Large intestine (tissue), 3 donors: ENCODE measurements at regions not wholly inside any gene's neighbourhood (a gene's known extent, or its start where the extent isn't known, plus 50 kb on each side); places are given as distances from the start of the nearest gene placed in this dataset.

ENCODE experiments used
- DNase-seq, 2 donors: peaks; one replicate each; pipeline versions ENCODE4 v3.0.0 to v3.0.0-alpha.2; 2013
- H3K27ac ChIP-seq: one replicate; pipeline ENCODE4 v1.5.1; 2013; ENCODE audit warnings: low read length
- H3K27me3 ChIP-seq: 2 replicates; pipeline ENCODE4 v1.6.1; 2013; ENCODE audit warnings: low read length; ENCODE audit not compliant: control insufficient read depth, insufficient read depth
- H3K36me3 ChIP-seq: 2 replicates; pipeline ENCODE4 v1.6.1; 2013; ENCODE audit warnings: low read length; ENCODE audit not compliant: control insufficient read depth, insufficient read depth
- H3K4me1 ChIP-seq: one replicate; pipeline ENCODE4 v1.6.1; 2013; ENCODE audit warnings: low read length; ENCODE audit not compliant: control insufficient read depth, insufficient read depth
- H3K4me3 ChIP-seq: one replicate; pipeline ENCODE4 v1.5.1; 2013; ENCODE audit warnings: low read length
- H3K9me3 ChIP-seq: one replicate; pipeline ENCODE4 v1.6.1; 2013; ENCODE audit warnings: mild to moderate bottlenecking, low read depth, low read length, moderate library complexity; ENCODE audit not compliant: control insufficient read depth
- WGBS: methylation state at CpG from one replicate; pipeline ENCODE4 v1.1.5; 2013; ENCODE audit warnings: low lambda C conversion rate; ENCODE audit not compliant: insufficient coverage; 5-methylcytosine and 5-hydroxymethylcytosine counted together

DNA sequence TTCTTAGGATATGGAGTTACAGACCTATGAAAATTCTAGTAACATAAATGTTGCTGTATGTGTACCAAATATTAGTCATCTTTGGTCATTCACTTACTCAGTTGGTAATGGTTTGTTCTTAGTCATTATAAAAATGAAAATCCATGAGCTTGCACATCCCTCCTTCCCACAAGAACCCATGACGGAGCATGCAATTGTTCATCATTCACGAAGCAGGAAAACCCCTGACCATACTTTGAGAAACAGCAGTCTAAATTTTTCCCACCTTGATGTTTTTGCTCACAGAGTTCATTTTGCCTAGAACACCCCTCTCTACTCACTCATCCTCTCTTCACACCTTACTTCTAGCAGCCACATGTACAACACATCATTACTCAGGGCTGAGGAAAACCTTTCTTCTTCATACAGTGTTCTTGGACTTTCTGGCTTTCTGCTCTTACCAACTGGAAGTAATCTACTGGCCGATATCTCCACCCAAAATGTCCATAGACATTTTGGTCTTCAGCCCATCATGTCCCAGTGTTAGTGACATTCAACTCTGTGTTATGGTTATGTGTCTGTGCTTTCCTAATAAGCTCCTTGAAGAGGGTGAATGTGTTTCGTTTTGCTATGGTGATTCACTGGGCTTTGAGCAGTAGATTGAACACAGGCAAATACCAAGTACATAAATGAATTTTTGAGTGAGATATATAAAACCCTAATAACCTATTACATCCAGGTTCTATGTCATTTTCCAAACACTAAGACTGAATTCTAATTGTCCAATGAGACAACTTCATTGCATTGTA lies 189.9 kb downstream of the ZC3H11B start:
- Histone ChIP-seq H3K9me3 (no peaks in the 10 kb centered on the region), H3K27me3 (no peaks in the 10 kb centered on the region), H3K4me3 (no peak overlapping the region), H3K36me3 (no peaks in the 10 kb centered on the region), H3K27ac (no peak overlapping the region), H3K4me1 (no peaks in the 10 kb centered on the region)
- DNase-seq: no peak
- WGBS: 100% methylated on average over 3 of the region's 4 CpGs

DNA sequence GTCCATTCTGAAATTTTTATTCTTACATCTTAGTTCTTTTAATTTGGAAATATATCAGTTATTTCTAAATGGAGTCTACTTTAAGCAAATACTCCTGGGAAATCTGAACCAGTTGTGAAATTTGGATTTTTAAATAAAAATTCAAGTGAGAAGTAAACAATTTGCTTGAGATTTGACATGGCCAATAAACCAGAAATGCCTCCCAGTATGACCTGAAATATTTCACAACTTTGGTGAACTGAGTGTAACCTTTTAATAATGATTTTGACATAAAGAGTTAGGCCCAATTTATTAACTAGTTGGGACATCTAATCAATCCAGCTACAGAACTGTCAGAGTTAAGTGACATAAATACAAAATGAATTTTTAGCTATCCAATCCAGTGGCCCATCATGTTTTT lies 192.0 kb downstream of the ZC3H11B start:
- DNase-seq: no peak
- Histone ChIP-seq H3K9me3 (no peaks in the 10 kb centered on the region), H3K36me3 (no peaks in the 10 kb centered on the region), H3K27ac (no peak overlapping the region), H3K4me3 (no peak overlapping the region), H3K27me3 (no peaks in the 10 kb centered on the region), H3K4me1 (no peaks in the 10 kb centered on the region)

DNA sequence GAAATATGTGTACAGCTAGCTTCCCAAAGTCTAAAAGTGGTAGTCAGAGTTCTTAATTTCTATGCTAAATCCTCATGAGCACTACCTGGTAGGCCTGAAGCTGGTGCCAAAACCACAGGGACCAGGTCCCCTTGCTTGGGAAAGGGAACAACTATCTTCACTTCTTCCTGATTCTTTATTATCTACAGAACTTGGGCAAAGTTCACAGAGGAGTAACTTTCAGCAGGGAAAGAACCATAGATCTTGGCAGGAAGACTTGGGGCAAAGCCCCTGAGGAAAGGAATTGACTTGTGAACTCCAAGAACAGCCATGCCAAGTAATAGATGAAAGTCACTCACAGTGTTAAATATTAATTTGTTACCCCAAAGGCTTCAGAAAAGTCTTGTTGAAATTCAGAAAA lies 193.0 kb downstream of the ZC3H11B start:
- H3K9me3 ChIP-seq: no peaks in the 10 kb centered on the region
- H3K36me3 ChIP-seq: no peaks in the 10 kb centered on the region
- H3K4me1 ChIP-seq: no peaks in the 10 kb centered on the region
- no peaks in the 10 kb centered on the region for H3K27me3 ChIP-seq
- H3K4me3 ChIP-seq: no peak overlapping the region
- no peak overlapping the region for H3K27ac ChIP-seq
- peak in 1 of 2 donors; percentile 56 for DNase-seq

DNA sequence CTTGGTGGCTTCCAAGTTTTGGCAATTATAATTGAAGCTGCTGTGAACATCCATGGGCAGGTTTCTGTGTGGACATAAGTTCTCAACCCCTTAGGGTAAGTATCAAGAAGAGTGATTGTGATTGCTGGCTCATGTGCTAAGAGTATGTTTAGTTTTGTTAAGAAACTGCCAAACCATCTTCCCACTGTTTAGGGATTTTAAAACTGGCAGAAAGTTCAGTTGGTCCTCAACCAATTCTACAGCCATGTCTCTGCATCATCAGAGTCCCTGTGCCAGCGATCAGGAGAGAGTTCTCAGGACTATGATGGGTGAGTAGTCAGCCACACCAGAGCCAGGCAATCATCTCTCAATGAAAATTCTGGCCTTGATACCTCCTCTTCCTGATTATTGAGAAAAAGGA lies 193.8 kb downstream of the ZC3H11B start:
- Histone ChIP-seq H3K4me3 (no peak overlapping the region), H3K36me3 (no peaks in the 10 kb centered on the region), H3K9me3 (no peaks in the 10 kb centered on the region), H3K4me1 (no peaks in the 10 kb centered on the region), H3K27ac (no peak overlapping the region), H3K27me3 (no peaks in the 10 kb centered on the region)
- no CpG with 5 or more reads among the region's 1 CpG for WGBS
- DNase-seq: peak in 1 of 2 donors; percentile 3

DNA sequence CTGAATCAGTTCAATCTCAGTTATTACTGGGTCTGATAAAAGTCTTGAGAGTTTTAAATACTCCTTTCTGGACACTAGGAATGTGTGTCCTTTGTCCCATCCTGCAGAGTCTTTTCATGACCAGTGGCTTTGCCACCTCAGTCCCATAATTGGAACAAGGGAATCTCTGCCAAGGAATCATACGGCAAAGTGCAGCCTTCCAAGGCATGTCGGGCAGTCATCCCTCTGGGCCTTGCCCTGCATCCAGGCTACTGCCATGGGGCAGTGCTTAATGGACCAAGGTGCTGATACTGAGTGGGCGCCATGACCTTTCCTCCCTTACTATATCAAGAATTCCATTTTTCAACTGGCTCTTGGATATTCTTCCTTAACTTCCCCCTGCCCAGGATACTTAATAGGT lies 195.3 kb downstream of the ZC3H11B start:
- DNase-seq: no peak
- no CpG with 5 or more reads among the region's 3 CpGs for WGBS
- H3K27ac ChIP-seq: no peak overlapping the region
- no peak overlapping the region for H3K4me3 ChIP-seq
- H3K36me3 ChIP-seq: no peaks in the 10 kb centered on the region
- no peaks in the 10 kb centered on the region for H3K9me3 ChIP-seq
- no peaks in the 10 kb centered on the region for H3K4me1 ChIP-seq
- no peaks in the 10 kb centered on the region for H3K27me3 ChIP-seq

DNA sequence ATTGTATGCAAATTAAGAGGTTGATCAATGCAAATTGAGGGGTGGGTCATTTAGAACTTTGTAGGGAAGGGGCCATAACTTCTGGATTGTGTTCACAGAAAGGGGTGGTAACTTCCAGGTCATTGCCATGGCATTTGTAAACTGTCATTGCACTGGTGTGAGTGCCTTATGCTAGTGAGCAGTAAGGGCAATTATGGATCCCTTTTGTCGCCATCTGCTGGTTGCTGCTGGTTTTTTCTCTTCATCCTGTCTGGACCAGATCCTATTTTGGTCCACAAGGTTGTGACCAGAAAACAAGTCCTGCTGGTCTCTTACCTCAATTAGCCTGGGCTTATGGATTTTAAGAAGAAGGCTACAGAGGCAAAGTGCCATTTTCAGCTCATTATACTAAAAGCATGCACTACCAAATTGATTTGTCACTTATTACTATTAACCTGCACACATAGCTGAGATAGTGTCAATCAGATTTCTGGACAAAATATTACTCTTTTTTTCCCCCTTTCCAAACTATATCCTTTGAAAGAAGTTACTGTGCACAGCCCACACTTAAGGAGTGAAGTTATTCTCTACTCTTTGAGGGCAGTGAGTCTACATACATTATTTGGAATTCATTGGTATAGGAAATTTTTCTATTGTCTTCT lies 196.2 kb downstream of the ZC3H11B start:
- H3K27ac ChIP-seq: no peak overlapping the region
- DNase-seq: peak; percentile 28 to 32
- H3K4me1 ChIP-seq: no peaks in the 10 kb centered on the region
- no peaks in the 10 kb centered on the region for H3K9me3 ChIP-seq
- H3K36me3 ChIP-seq: no peaks in the 10 kb centered on the region
- no peaks in the 10 kb centered on the region for H3K27me3 ChIP-seq
- no CpG with 5 or more reads among the region's 1 CpG for WGBS
- no peak overlapping the region for H3K4me3 ChIP-seq

DNA sequence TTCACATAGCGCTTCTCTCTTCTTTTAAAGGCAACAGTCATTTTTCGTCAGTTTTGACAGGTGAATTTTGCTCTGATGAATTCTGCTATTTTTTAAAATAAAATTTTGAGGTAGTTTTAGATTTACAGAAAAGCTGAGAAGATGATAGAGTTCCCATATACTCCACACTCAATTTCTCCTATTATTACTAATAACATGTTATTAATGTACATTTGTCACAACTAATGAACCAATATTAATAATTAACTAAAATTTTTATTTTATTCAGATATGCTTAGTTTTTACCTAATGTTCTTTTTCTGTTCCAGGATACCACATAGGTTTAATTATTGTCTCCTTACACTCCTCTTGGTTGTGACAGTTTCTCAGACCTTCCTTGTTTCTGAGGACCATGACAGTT lies 197.0 kb downstream of the ZC3H11B start:
- Histone ChIP-seq H3K4me1 (no peaks in the 10 kb centered on the region), H3K27ac (no peak overlapping the region), H3K27me3 (no peaks in the 10 kb centered on the region), H3K4me3 (no peak overlapping the region), H3K9me3 (no peaks in the 10 kb centered on the region), H3K36me3 (no peaks in the 10 kb centered on the region)
- WGBS: 100% methylated on average over 2 of the region's 2 CpGs
- DNase-seq: no peak

DNA sequence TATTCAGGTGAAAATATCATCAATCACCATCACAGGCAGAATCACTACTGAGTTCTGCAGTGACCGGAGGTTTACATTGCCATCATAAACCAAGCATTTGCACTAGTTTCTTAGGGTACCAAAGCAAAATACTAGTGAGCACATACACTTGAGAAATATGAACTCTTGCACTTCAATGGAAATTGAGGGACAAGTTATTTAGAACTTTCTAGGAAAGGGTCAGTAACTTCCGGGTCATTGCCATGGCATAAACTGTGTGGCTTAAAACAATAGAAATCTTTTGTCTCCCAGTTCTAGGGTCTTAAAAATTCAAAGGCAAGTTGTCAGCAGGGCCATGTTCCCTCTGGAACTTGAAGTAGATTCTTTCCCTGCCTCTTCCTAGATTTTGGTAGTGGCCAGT lies 197.5 kb downstream of the ZC3H11B start:
- H3K4me3 ChIP-seq: no peak overlapping the region
- no peak for DNase-seq
- no peaks in the 10 kb centered on the region for H3K4me1 ChIP-seq
- H3K9me3 ChIP-seq: no peaks in the 10 kb centered on the region
- no peaks in the 10 kb centered on the region for H3K36me3 ChIP-seq
- H3K27me3 ChIP-seq: no peaks in the 10 kb centered on the region
- WGBS: no CpG with 5 or more reads among the region's 2 CpGs
- H3K27ac ChIP-seq: no peak overlapping the region

DNA sequence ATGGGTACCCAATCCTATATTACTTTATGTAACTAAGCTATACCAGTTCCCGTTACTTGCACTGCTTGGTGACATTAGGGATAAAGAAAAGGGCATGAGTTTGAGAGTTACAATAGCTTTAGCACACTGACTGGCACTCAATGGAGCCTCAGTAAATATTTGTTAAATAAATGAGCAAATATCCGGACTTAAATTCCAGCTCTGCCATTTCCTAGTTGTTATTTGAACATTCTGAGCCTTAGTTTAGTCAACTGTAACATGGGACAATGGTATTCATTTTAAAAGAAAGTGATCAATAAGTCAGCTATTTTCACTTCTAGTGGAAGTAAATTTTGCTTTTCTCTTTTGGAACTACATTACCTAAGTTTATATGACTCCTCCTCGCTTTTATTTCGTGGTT lies 198.7 kb downstream of the ZC3H11B start:
- Histone ChIP-seq H3K9me3 (no peaks in the 10 kb centered on the region), H3K27ac (no peak overlapping the region), H3K4me1 (no peaks in the 10 kb centered on the region), H3K4me3 (no peak overlapping the region), H3K36me3 (no peaks in the 10 kb centered on the region), H3K27me3 (no peaks in the 10 kb centered on the region)
- WGBS: 94% methylated on average over 2 of the region's 4 CpGs
- DNase-seq: no peak

DNA sequence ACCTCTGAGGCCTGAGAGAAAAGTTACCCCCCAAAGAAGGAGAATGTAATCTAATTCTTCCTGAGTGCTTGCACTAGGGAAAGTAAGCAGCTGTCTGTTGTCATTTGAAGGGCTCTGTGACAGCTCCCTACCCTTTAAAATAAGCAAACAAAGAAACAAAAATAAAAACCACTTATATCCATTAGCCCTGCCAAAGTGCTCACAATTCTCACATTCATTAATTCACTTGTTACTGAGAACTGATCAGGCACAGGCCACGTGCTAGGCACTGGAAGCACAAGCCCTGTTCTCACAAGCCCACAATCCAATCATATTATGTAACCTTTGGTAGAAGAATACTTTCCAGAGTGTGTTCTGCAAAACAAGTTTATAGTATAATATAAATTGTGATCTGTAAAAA lies 199.4 kb downstream of the ZC3H11B start:
- Histone ChIP-seq H3K4me3 (no peak overlapping the region), H3K4me1 (no peaks in the 10 kb centered on the region), H3K27ac (no peak overlapping the region), H3K36me3 (no peaks in the 10 kb centered on the region), H3K9me3 (no peaks in the 10 kb centered on the region), H3K27me3 (no peaks in the 10 kb centered on the region)
- WGBS: no CpG with 5 or more reads among the region's 1 CpG
- DNase-seq: no peak

DNA sequence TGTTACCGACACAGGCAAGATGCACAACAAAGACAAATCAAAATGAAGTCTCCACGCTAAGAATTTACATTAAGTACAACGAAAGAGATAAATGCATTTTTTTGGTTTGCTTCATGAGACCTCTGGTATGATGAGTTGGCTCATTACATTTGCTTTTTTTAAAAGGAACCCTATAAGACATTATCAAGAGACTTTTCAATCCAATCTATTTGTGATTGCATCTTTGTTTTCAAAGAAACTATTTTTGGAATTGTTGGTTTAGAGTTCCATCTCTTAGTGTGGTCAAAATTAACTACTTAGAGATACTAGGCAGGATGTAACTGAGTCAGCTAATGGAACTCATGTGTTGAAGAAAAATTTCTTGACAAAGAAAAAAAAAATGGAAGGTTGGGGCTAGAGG lies 200.1 kb downstream of the ZC3H11B start:
- Histone ChIP-seq H3K36me3 (no peaks in the 10 kb centered on the region), H3K9me3 (no peaks in the 10 kb centered on the region), H3K27me3 (no peaks in the 10 kb centered on the region), H3K4me3 (no peak overlapping the region), H3K27ac (no peak overlapping the region), H3K4me1 (no peaks in the 10 kb centered on the region)
- no peak for DNase-seq
- whole genome bisulfite sequencing: 100% methylated on average over 2 of the region's 3 CpGs
